ENCODE measurements at regions not wholly inside any gene's neighbourhood (a gene's known extent, or its start where the extent isn't known, plus 50 kb on each side); places are given as distances from the start of the nearest gene placed in this dataset.

GRCh38 chrX:40988100-40988499, 97.1 kb upstream of the USP9X start:
- TF ChIP-seq CTCF (IDR thresholded peaks at IDR 0.05) (no peak), POLR2AphosphoS5 (IDR thresholded peaks at IDR 0.05) (no peak), POLR2A (IDR thresholded peaks at IDR 0.05) (no peak)

Measured in upper lobe of left lung (tissue), 4 donors.